OCI-LY3 (cell line): ENCODE measurements at regions not wholly inside any gene's neighbourhood (a gene's known extent, or its start where the extent isn't known, plus 50 kb on each side); places are given as distances from the start of the nearest gene placed in this dataset.
"Not testable (repeated sequence)": the region's sequence is repeated elsewhere in the genome, so short reads cannot be mapped to it uniquely, and the experiment has no call there.

Experiments
- H2AFZ ChIP-seq: fragments of 200-600, 300-600 bp; shearing (Covaris generic); 2 replicates; pipeline ENCODE4 v1.6.0; 2014; ENCODE audit warnings: antibody characterized with exemption, low read depth, low read length
- H3K27ac ChIP-seq: fragments of 200-600, 300-600 bp; sonication (generic); 2 replicates; pipeline ENCODE4 v1.5.1; 2014; ENCODE audit warnings: mild to moderate bottlenecking, low read length, moderate library complexity, mixed read lengths
- H3K27me3 ChIP-seq: fragments of 200-600, 300-600 bp; sonication (generic); 2 replicates; pipeline ENCODE4 v1.6.1; 2014; ENCODE audit warnings: low read depth, low read length, mixed read lengths
- H3K36me3 ChIP-seq: fragments of 200-600, 300-600 bp; sonication (generic); replicated peaks from 2 replicates; pipeline ENCODE3; 2014; ENCODE audit warnings: low read depth, low read length, mixed read lengths
- H3K4me1 ChIP-seq: fragments of 300-600, 200-600 bp; sonication (generic); 2 replicates; pipeline ENCODE4 v1.6.1; 2014; ENCODE audit warnings: low read length, mixed read lengths
- H3K4me2 ChIP-seq: fragments of 200-600, 300-600 bp; sonication (generic); 2 replicates; pipeline ENCODE4 v1.6.1; 2014; ENCODE audit warnings: low read length, mixed read lengths
- H3K4me3 ChIP-seq: fragments of 300-600, 200-600 bp; sonication (generic); 2 replicates; pipeline ENCODE4 v1.5.1; 2014; ENCODE audit warnings: antibody characterized with exemption, mild to moderate bottlenecking, low read length, moderate library complexity
- H3K79me2 ChIP-seq: fragments of 300-600, 200-600 bp; shearing (Covaris generic); 2 replicates; pipeline ENCODE4 v1.6.1; 2014; ENCODE audit warnings: mild to moderate bottlenecking, low read length, mixed read lengths
- H3K9ac ChIP-seq: fragments of 300-600, 200-600 bp; shearing (Covaris generic); 2 replicates; pipeline ENCODE4 v1.6.0; 2014; ENCODE audit warnings: mild to moderate bottlenecking, low read length, moderate library complexity
- H3K9me3 ChIP-seq: fragments of 200-600, 300-600 bp; shearing (Covaris generic); 2 replicates; pipeline ENCODE4 v1.6.1; 2014; ENCODE audit warnings: low read length, mixed read lengths; ENCODE audit not compliant: insufficient read depth
- H4K20me1 ChIP-seq: fragments of 200-600, 300-600 bp; sonication (generic); 2 replicates; pipeline ENCODE4 v1.6.1; 2016; ENCODE audit warnings: low read length, mixed read lengths; ENCODE audit not compliant: insufficient read depth
- CTCF ChIP-seq: fragments of 200-600, 300-600 bp; sonication (generic); IDR thresholded peaks from 2 replicates; pipeline ENCODE4 v1.5.1; 2014; ENCODE audit warnings: antibody characterized with exemption, low read length, low read depth
- EZH2phosphoT487 ChIP-seq: fragments of 200-600 bp; shearing (Covaris generic); IDR thresholded peaks from 2 replicates; pipeline ENCODE4 v1.6.1; 2018; ENCODE audit warnings: antibody characterized with exemption, mixed run types, low read depth

DNA sequence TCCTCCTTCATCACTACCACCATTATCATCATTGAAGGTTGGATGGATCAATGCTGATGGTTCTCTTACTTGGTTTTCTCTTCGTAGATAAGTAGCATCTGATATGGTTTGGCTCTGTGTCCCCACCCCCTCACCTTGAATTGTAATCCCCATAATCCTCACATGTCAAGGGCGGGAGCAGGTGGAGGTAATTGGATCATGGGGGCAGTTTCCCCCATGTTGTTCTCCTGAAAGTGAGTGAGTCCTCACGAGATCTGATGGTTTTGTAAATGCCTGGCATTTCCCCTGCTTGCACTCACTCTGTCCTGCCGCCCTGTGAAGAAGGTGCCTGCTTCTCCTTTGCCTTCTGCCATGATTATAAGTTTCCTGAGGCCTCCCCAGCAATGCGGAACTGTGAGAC is 172.4 kb upstream of the PWP1 start:
- no peaks in the 10 kb centered on the region for H3K9me3 ChIP-seq
- H4K20me1 ChIP-seq = no peaks in the 10 kb centered on the region
- 0 out of 2 replicates have a peak, but pooled peaks cover 3% of the 10 kb centered on the region for H3K4me1 ChIP-seq
- H3K27me3 ChIP-seq = peaks cover 35% of the 10 kb centered on the region
- no peak overlapping the region for H2AFZ ChIP-seq
- no peaks in the 10 kb centered on the region for H3K79me2 ChIP-seq
- no peaks in the 10 kb centered on the region for H3K36me3 ChIP-seq
- no peak overlapping the region for H3K4me2 ChIP-seq
- H3K27ac ChIP-seq = no peak overlapping the region
- no peak for TF ChIP-seq EZH2phosphoT487
- TF ChIP-seq CTCF = no peak
- no peak overlapping the region for H3K4me3 ChIP-seq
- no peak overlapping the region for H3K9ac ChIP-seq

GRCh38 chr12:107513636-107514400 is 171.8 kb upstream of the PWP1 start:
- Histone ChIP-seq H3K9me3 (no peaks in the 10 kb centered on the region), H3K27me3 (peaks cover 35% of the 10 kb centered on the region), H3K36me3 (no peaks in the 10 kb centered on the region), H3K4me2 (no peak overlapping the region), H2AFZ (no peak overlapping the region), H3K4me3 (no peak overlapping the region), H4K20me1 (no peaks in the 10 kb centered on the region), H3K27ac (no peak overlapping the region), H3K9ac (no peak overlapping the region), H3K79me2 (no peaks in the 10 kb centered on the region), H3K4me1 (0 out of 2 replicates have a peak, but pooled peaks cover 3% of the 10 kb centered on the region)
- TF ChIP-seq CTCF = no peak
- no peak for TF ChIP-seq EZH2phosphoT487

DNA sequence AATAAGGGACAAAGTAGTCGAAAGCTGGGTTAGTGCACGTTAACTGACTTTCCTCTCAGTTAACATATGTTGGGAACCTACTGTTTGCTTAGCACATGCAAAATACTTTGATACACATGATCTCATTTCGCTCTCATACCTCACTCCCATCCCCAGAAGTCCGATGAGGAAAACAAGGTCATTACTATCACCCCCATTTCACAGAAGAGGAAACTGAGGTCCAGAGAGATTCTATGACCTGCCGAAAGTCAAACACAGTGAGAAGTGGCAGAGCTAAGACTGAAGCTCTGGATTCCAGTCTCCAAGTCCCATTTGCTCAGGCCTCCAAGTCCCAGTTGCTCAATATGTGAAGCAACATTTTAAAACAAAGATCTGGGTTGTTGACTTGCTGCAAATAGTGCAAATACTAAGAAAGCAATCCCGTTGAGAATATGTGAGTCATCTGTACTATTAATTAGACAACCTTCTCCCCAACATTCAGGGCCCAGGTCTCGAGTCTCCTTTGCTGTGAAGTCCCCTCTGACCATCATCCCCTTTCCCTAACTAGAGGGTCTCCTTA is 170.6 kb upstream of the PWP1 start:
- H3K79me2 ChIP-seq = no peaks in the 10 kb centered on the region
- H3K27ac ChIP-seq = no peak overlapping the region
- no peaks in the 10 kb centered on the region for H3K9me3 ChIP-seq
- H3K27me3 ChIP-seq = peaks cover 25% of the 10 kb centered on the region
- no peak overlapping the region for H3K4me3 ChIP-seq
- 0 out of 2 replicates have a peak, but pooled peaks cover 3% of the 10 kb centered on the region for H3K4me1 ChIP-seq
- H3K9ac ChIP-seq = no peak overlapping the region
- H4K20me1 ChIP-seq = no peaks in the 10 kb centered on the region
- H3K4me2 ChIP-seq = no peak overlapping the region
- TF ChIP-seq CTCF (no peak), EZH2phosphoT487 (no peak)
- H3K36me3 ChIP-seq = no peaks in the 10 kb centered on the region
- no peak overlapping the region for H2AFZ ChIP-seq

GRCh38 chr12:107515446-107515958 is 170.1 kb upstream of the PWP1 start:
- Histone ChIP-seq H3K9me3 (no peaks in the 10 kb centered on the region), H3K27ac (no peak overlapping the region), H3K36me3 (no peaks in the 10 kb centered on the region), H3K4me2 (no peak overlapping the region), H3K9ac (no peak overlapping the region), H3K4me3 (no peak overlapping the region), H3K4me1 (0 out of 2 replicates have a peak, but pooled peaks cover 3% of the 10 kb centered on the region), H4K20me1 (no peaks in the 10 kb centered on the region), H3K79me2 (no peaks in the 10 kb centered on the region), H3K27me3 (peaks cover 21% of the 10 kb centered on the region; the same call in 1 of the 2 replicates), H2AFZ (no peak overlapping the region)
- TF ChIP-seq EZH2phosphoT487 (no peak), CTCF (no peak)

DNA sequence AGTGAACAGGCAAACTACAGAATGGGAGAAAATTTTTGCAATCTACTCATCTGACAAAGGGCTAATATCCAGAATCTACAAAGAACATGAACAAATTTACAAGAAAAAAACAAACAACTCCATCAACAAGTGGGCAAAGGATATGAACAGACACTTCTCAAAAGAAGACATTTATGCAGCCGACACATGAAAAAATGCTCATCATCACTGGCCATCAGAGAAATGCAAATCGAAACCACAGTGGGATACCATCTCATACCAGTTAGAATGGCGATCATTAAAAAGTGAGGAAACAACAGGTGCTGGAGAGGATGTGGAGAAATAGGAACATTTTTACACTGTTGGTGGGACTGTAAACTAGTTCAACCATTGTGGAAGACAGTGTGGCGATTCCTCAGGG is 167.8 kb upstream of the PWP1 start:
- H3K9me3 ChIP-seq, H3K4me3 ChIP-seq, H2AFZ ChIP-seq, H3K9ac ChIP-seq, H3K4me1 ChIP-seq, H3K79me2 ChIP-seq, H3K27ac ChIP-seq, H3K4me2 ChIP-seq, H3K36me3 ChIP-seq, H4K20me1 ChIP-seq, H3K27me3 ChIP-seq: not testable (repeated sequence)
